OCI-LY7 (cell line): ENCODE measurements at regions not wholly inside any gene's neighbourhood (a gene's known extent, or its start where the extent isn't known, plus 50 kb on each side); places are given as distances from the start of the nearest gene placed in this dataset.

ENCODE experiments used
- BruUV-seq: library from RNA; stranded (reverse); fragments of 400-500 nt; replicated peaks from 2 replicates; lab custom pipeline; 2021; lab: Mats Ljungman, UMichigan
- CTCF ChIA-PET: fragments of 300-600 bp; sonication (Branson Sonifier 250); formaldehyde crosslinking; loops from one replicate; lab custom pipeline; 2022; ENCODE audit warnings: antibody characterized with exemption; ENCODE audit not compliant: unreplicated experiment; lab: Charles Lee
- POLR2A ChIA-PET: fragments of 300-600 bp; sonication (Branson Sonifier 250); formaldehyde crosslinking; loops from one replicate; lab custom pipeline; 2022; ENCODE audit warnings: antibody characterized with exemption; lab: Charles Lee
- DNase-seq: peaks from one replicate; pipeline ENCODE4 v3.0.0-alpha.2; 2015; ENCODE audit warnings: low spot score
- H2AFZ ChIP-seq: fragments of 200-600 bp; sonication (generic), shearing (Covaris generic); 2 replicates; pipeline ENCODE4 v1.6.1; 2014; ENCODE audit warnings: mild to moderate bottlenecking, antibody characterized with exemption, low read length, moderate library complexity
- H3K27ac ChIP-seq: fragments of 200-600 bp; sonication (generic); 2 replicates; pipeline ENCODE4 v1.5.1; 2014; ENCODE audit warnings: mixed run types, low read depth, mild to moderate bottlenecking, moderate library complexity, low read length, inconsistent platforms; ENCODE audit not compliant: poor library complexity, severe bottlenecking
- H3K36me3 ChIP-seq: fragments of 200-600 bp; sonication (generic); 2 replicates; pipeline ENCODE4 v1.6.1; 2014; ENCODE audit warnings: mild to moderate bottlenecking, antibody characterized with exemption, low read length, moderate library complexity, mixed read lengths; ENCODE audit not compliant: insufficient read depth
- H3K4me1 ChIP-seq: fragments of 200-600 bp; sonication (generic); 2 replicates; pipeline ENCODE4 v1.5.1; 2014; ENCODE audit warnings: mild to moderate bottlenecking, low read length; ENCODE audit not compliant: insufficient read depth, poor library complexity, severe bottlenecking
- H3K4me2 ChIP-seq: fragments of 200-600 bp; sonication (generic); 2 replicates; pipeline ENCODE4 v1.6.1; 2014; ENCODE audit warnings: mild to moderate bottlenecking, low read length
- H3K4me3 ChIP-seq: fragments of 200-600 bp; sonication (generic); 2 replicates; pipeline ENCODE4 v1.5.1; 2014; ENCODE audit warnings: mild to moderate bottlenecking, low read depth, low read length; ENCODE audit not compliant: poor library complexity, severe bottlenecking
- H3K79me2 ChIP-seq: fragments of 200-600 bp; sonication (generic); 2 replicates; pipeline ENCODE4 v1.6.1; 2016; ENCODE audit warnings: low read depth, mild to moderate bottlenecking, low read length, moderate library complexity, mixed read lengths; ENCODE audit not compliant: insufficient read depth
- H3K9me2 ChIP-seq: fragments of 200-600 bp; sonication (generic); 2 replicates; pipeline ENCODE4 v1.6.1; 2016; ENCODE audit warnings: mild to moderate bottlenecking, low read length, mixed read lengths; ENCODE audit not compliant: insufficient read depth
- H3K9me3 ChIP-seq: fragments of 200-600 bp; sonication (generic); 2 replicates; pipeline ENCODE4 v1.6.1; 2014; ENCODE audit warnings: mild to moderate bottlenecking, mixed run types, low read length, mixed read lengths
- H4K20me1 ChIP-seq: fragments of 200-600 bp; sonication (generic); 2 replicates; pipeline ENCODE4 v1.6.1; 2014; ENCODE audit warnings: mild to moderate bottlenecking, antibody characterized with exemption, low read length, moderate library complexity, mixed read lengths; ENCODE audit not compliant: insufficient read depth
- CTCF ChIP-seq: fragments of 200-600 bp; sonication (generic); conservative IDR thresholded peaks from 2 replicates; pipeline ENCODE4 v1.5.1; 2014; ENCODE audit warnings: mild to moderate bottlenecking, antibody characterized with exemption, low read length, moderate library complexity, mixed read lengths
- EZH2phosphoT487 ChIP-seq: fragments of 200-600 bp; sonication (generic); IDR thresholded peaks from 2 replicates; pipeline ENCODE4 v1.6.1; 2018; ENCODE audit warnings: low read depth, borderline replicate concordance, mild to moderate bottlenecking, mixed run types, antibody characterized with exemption, low read length, moderate library complexity, mixed read lengths
- intact Hi-C: fragments of 100-400 bp; cut with micrococcal nuclease; formaldehyde crosslinking; loops from one replicate; pipeline ENCODE4 v1.10.0; 2022; ENCODE audit not compliant: unreplicated experiment

GRCh38 chr6:65989676-65990075 is 282.6 kb upstream of the EYS start:
- BruUV-seq, result no TSS peak
- Histone ChIP-seq H4K20me1 (no peaks in the 10 kb centered on the region), H3K79me2 (no peaks in the 10 kb centered on the region), H3K36me3 (no peaks in the 10 kb centered on the region), H3K4me3 (no peak overlapping the region), H3K9me3 (no peaks in the 10 kb centered on the region), H3K4me1 (no peaks in the 10 kb centered on the region), H2AFZ (no peak overlapping the region), H3K27ac (no peak overlapping the region), H3K4me2 (no peak overlapping the region), H3K9me2 (no peaks in the 10 kb centered on the region)
- DNase-seq, result no peak
- CTCF ChIA-PET, result no interaction called here
- TF ChIP-seq CTCF, result no peak
- no peak for TF ChIP-seq EZH2phosphoT487
- POLR2A ChIA-PET, result no interaction called here
- intact Hi-C loops, result no loop called here

- Histone ChIP-seq H3K4me1 (no peaks in the 10 kb centered on the region), H3K36me3 (no peaks in the 10 kb centered on the region), H4K20me1 (no peaks in the 10 kb centered on the region), H3K9me3 (no peaks in the 10 kb centered on the region), H2AFZ (no peak overlapping the region), H3K4me2 (no peak overlapping the region), H3K4me3 (no peak overlapping the region), H3K9me2 (no peaks in the 10 kb centered on the region), H3K79me2 (no peaks in the 10 kb centered on the region), H3K27ac (no peak overlapping the region)
- POLR2A ChIA-PET, result no interaction called here
- DNase-seq, result no peak
- intact Hi-C loops, result no loop called here
- CTCF ChIA-PET, result no interaction called here
- no peak for TF ChIP-seq EZH2phosphoT487
- no peak for TF ChIP-seq CTCF
- no TSS peak for BruUV-seq
Observed at GRCh38 chr6:65988006-65988405, 281.0 kb upstream of the EYS start.

- ChIA-PET POLR2A (no interaction called here), CTCF (no interaction called here)
- TF ChIP-seq EZH2phosphoT487 (no peak), CTCF (no peak)
- BruUV-seq, result no TSS peak
- Histone ChIP-seq H3K4me3 (no peak overlapping the region), H3K27ac (no peak overlapping the region), H3K36me3 (no peaks in the 10 kb centered on the region), H3K9me3 (no peaks in the 10 kb centered on the region), H3K4me1 (no peaks in the 10 kb centered on the region), H2AFZ (no peak overlapping the region), H3K4me2 (no peak overlapping the region), H4K20me1 (no peaks in the 10 kb centered on the region), H3K9me2 (no peaks in the 10 kb centered on the region), H3K79me2 (no peaks in the 10 kb centered on the region)
- DNase-seq, result no peak
- intact Hi-C loops, result no loop called here
Observed at GRCh38 chr6:65984089-65984488, 277.1 kb upstream of the EYS start.
